ENCODE measurements at regions not wholly inside any gene's neighbourhood (a gene's known extent, or its start where the extent isn't known, plus 50 kb on each side); places are given as distances from the start of the nearest gene placed in this dataset.

DNA sequence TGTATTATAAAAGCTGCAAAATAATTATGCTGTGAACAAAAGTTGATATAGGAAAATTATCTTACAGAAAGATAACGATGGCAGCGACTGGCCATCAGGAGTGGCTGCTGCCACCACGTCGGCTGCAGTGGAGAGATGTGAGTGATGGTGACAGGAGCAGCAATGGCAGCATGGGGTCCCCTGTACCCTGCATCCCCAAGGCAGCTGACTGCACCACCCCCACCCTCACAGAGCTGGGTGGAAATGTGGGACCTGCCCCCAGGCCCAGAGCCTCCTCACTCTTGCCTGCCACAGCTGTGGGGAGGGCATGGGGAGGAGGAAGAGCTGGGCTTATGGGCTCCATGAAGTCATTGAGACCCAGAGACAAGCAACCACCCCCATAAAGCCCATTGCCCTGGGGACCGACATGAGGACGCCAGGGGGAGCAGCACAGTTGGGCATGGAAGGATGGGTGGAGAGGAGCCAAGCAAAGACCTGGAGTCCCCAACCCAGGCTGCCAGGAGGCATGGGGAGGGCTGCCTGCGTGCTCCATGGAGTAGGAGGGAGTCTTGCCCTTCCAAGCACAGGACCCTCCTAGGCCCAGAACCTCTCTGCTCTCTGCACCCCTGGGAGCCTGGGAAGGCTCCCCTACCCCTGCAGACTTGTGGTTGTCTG, 1090.5 kb downstream of the PCDH18 start:
- TF ChIP-seq, protein P1, sequence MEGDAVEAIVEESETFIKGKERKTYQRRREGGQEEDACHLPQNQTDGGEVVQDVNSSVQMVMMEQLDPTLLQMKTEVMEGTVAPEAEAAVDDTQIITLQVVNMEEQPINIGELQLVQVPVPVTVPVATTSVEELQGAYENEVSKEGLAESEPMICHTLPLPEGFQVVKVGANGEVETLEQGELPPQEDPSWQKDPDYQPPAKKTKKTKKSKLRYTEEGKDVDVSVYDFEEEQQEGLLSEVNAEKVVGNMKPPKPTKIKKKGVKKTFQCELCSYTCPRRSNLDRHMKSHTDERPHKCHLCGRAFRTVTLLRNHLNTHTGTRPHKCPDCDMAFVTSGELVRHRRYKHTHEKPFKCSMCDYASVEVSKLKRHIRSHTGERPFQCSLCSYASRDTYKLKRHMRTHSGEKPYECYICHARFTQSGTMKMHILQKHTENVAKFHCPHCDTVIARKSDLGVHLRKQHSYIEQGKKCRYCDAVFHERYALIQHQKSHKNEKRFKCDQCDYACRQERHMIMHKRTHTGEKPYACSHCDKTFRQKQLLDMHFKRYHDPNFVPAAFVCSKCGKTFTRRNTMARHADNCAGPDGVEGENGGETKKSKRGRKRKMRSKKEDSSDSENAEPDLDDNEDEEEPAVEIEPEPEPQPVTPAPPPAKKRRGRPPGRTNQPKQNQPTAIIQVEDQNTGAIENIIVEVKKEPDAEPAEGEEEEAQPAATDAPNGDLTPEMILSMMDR (IDR thresholded peaks at IDR 0.05), result no peak
- TF ChIP-seq POLR2A (IDR thresholded peaks at IDR 0.05), result no peak

Data from stomach (tissue), 4 donors.